Esophagus squamous epithelium (tissue), 5 donors: ENCODE measurements at regions not wholly inside any gene's neighbourhood (a gene's known extent, or its start where the extent isn't known, plus 50 kb on each side); places are given as distances from the start of the nearest gene placed in this dataset.

Source experiments
- DNase-seq: peaks from one replicate; lab custom pipeline; 2025; lab: John Stamatoyannopoulos, UW
- H3K27ac ChIP-seq, 4 donors: fragments of 200-600 bp; sonication (generic); one replicate each; pipeline ENCODE4 v1.5.1; 2016 to 2019; ENCODE audit warnings: mild to moderate bottlenecking in 1 of 4
- H3K27me3 ChIP-seq, 4 donors: fragments of 200-600 bp; sonication (generic); 1 replicate in 3 of 4; 2 replicates in 1 of 4; pipeline versions ENCODE4 v1.5.1 to v1.6.0; 2017 to 2021; ENCODE audit warnings: antibody characterized with exemption in 1 of 4
- H3K36me3 ChIP-seq, 3 donors: fragments of 200-600 bp; sonication (generic); one replicate each; pipeline ENCODE4 v1.5.1; 2016 to 2019
- H3K4me1 ChIP-seq, 3 donors: fragments of 200-600 bp; sonication (generic); one replicate each; pipeline ENCODE4 v1.5.1; 2017 to 2019
- H3K4me3 ChIP-seq, 4 donors: fragments of 200-600 bp; sonication (generic); 1 replicate in 3 of 4; 2 replicates in 1 of 4; pipeline ENCODE4 v1.5.1; 2016 to 2019; ENCODE audit warnings: mild to moderate bottlenecking in 2 of 4, moderate library complexity in 1 of 4
- H3K9me3 ChIP-seq, 3 donors: fragments of 200-600 bp; sonication (generic); one replicate each; pipeline ENCODE4 v1.5.1; 2016 to 2019
- CTCF ChIP-seq, 6 experiments: fragments of 450-650 bp in 4 of 6; fragments of 200-600 bp in 2 of 6; sonication (generic) in 2 of 6; IDR thresholded peaks; one replicate each; pipeline ENCODE4 v1.5.1; 2016 to 2019; ENCODE audit warnings: antibody characterized with exemption in 6 of 6, mild to moderate bottlenecking in 4 of 6, moderate library complexity in 4 of 6
- POLR2A ChIP-seq, 4 donors: fragments of 450-650 bp; IDR thresholded peaks; one replicate each; pipeline ENCODE4 v1.6.1; 2017; ENCODE audit warnings: antibody characterized with exemption in 4 of 4, mild to moderate bottlenecking in 4 of 4, moderate library complexity in 3 of 4
- WGBS, 2 donors: methylation state at CpG; one replicate each; pipeline ENCODE4 v1.1.5; 2018; 5-methylcytosine and 5-hydroxymethylcytosine counted together
- intact Hi-C: fragments of 100-400 bp; cut with DNase I; formaldehyde crosslinking; loops from one replicate; pipeline ENCODE4 v1.15.0; 2022
- donor health status: DM: yes; HTN: yes; CAD: no.

- TF ChIP-seq CTCF (IDR thresholded peaks at IDR 0.05) (no peak), POLR2A (IDR thresholded peaks at IDR 0.05) (no peak)
- intact Hi-C loops = no loop called here
- 65 to 80% methylated on average over 2 of the region's 2 CpGs for WGBS, 2 donors
- Histone ChIP-seq H3K4me1 (no peaks in the 10 kb centered on the region), H3K27ac (no peak overlapping the region), H3K4me3 (no peak overlapping the region), H3K36me3 (no peaks in the 10 kb centered on the region), H3K27me3 (no peaks in the 10 kb centered on the region), H3K9me3 (no peaks in the 10 kb centered on the region)
- DNase-seq = no peak
Observed at GRCh38 chr1:194052514-194053338, 866.3 kb upstream of the B3GALT2 start.

- 63 to 67% methylated on average over 3 of the region's 3 CpGs for WGBS, 2 donors
- no peak overlapping the region for H3K27ac ChIP-seq
- no peaks in the 10 kb centered on the region for H3K4me1 ChIP-seq
- no peak for DNase-seq
- no peaks in the 10 kb centered on the region for H3K9me3 ChIP-seq
- no peaks in the 10 kb centered on the region for H3K36me3 ChIP-seq
- intact Hi-C loops = no loop called here
- no peak for TF ChIP-seq POLR2A (IDR thresholded peaks at IDR 0.05)
- no peak for TF ChIP-seq CTCF (IDR thresholded peaks at IDR 0.05)
- no peak overlapping the region for H3K4me3 ChIP-seq
- no peaks in the 10 kb centered on the region for H3K27me3 ChIP-seq
Observed at GRCh38 chr1:194047921-194048320, 861.5 kb upstream of the B3GALT2 start.

GRCh38 chr1:194047206-194047605 lies 860.8 kb upstream of the B3GALT2 start:
- intact Hi-C loops = no loop called here
- no peaks in the 10 kb centered on the region for H3K27me3 ChIP-seq
- DNase-seq = no peak
- no peaks in the 10 kb centered on the region for H3K36me3 ChIP-seq
- H3K9me3 ChIP-seq = no peaks in the 10 kb centered on the region
- H3K4me1 ChIP-seq = no peaks in the 10 kb centered on the region
- TF ChIP-seq POLR2A (IDR thresholded peaks at IDR 0.05) (no peak), CTCF (IDR thresholded peaks at IDR 0.05) (no peak)
- H3K27ac ChIP-seq = no peak overlapping the region
- H3K4me3 ChIP-seq = no peak overlapping the region
- 55 to 61% methylated on average over 3 of the region's 3 CpGs for WGBS, 2 donors

- Histone ChIP-seq H3K4me3 (no peak overlapping the region), H3K9me3 (no peaks in the 10 kb centered on the region), H3K36me3 (no peaks in the 10 kb centered on the region), H3K27ac (no peak overlapping the region), H3K27me3 (no peaks in the 10 kb centered on the region), H3K4me1 (no peaks in the 10 kb centered on the region)
- DNase-seq = no peak
- TF ChIP-seq CTCF (IDR thresholded peaks at IDR 0.05) = no peak
- no peak for TF ChIP-seq POLR2A (IDR thresholded peaks at IDR 0.05)
- intact Hi-C loops = no loop called here
- 51 to 61% methylated on average over 2 of the region's 2 CpGs for WGBS, 2 donors
Observed at GRCh38 chr1:194045416-194045815, 859.0 kb upstream of the B3GALT2 start.

GRCh38 chr1:194044892-194045291 lies 858.5 kb upstream of the B3GALT2 start:
- no peaks in the 10 kb centered on the region for H3K9me3 ChIP-seq
- H3K27me3 ChIP-seq = no peaks in the 10 kb centered on the region
- DNase-seq = no peak
- H3K4me1 ChIP-seq = no peaks in the 10 kb centered on the region
- no peaks in the 10 kb centered on the region for H3K36me3 ChIP-seq
- no peak for TF ChIP-seq CTCF (IDR thresholded peaks at IDR 0.05)
- no peak for TF ChIP-seq POLR2A (IDR thresholded peaks at IDR 0.05)
- intact Hi-C loops = no loop called here
- no peak overlapping the region for H3K27ac ChIP-seq
- WGBS, 2 donors = 77 to 85% methylated on average over 1 of the region's 1 CpG
- no peak overlapping the region for H3K4me3 ChIP-seq
